ENCODE measurements at regions not wholly inside any gene's neighbourhood (a gene's known extent, or its start where the extent isn't known, plus 50 kb on each side); places are given as distances from the start of the nearest gene placed in this dataset.

DNA sequence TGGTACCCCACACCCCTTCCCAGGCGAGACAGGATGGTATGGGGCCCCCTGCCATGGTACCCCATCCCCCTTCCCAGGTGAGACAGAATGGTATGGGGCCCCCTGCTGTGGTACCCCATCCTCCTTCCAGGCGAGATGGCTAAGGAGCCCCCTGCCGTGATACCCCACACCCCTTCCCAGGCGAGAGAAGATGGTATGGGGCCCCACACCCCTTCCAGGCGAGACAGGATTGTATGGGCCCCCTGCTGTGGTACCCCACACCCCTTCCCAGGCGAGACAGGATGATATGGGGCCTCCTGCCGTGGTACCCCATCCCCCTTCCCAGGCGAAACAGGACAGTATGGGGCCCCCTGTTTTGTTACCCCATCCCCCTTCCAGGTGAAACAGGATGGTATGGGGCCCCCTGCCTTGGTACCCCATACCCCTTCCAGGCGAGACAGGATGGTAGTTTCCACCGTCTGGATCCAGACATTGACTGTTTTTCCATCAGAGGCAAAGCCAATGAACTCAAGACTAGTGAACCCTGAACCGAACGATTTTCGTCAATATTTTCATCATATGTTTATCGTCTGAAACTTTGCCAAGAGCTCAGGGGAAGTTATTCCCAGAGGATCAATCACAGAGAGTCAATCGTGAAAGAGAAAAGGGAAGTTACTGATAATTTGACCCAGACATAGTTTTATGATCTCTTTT lies 75.0 kb downstream of the MYCN start:
- TF ChIP-seq, protein P1, sequence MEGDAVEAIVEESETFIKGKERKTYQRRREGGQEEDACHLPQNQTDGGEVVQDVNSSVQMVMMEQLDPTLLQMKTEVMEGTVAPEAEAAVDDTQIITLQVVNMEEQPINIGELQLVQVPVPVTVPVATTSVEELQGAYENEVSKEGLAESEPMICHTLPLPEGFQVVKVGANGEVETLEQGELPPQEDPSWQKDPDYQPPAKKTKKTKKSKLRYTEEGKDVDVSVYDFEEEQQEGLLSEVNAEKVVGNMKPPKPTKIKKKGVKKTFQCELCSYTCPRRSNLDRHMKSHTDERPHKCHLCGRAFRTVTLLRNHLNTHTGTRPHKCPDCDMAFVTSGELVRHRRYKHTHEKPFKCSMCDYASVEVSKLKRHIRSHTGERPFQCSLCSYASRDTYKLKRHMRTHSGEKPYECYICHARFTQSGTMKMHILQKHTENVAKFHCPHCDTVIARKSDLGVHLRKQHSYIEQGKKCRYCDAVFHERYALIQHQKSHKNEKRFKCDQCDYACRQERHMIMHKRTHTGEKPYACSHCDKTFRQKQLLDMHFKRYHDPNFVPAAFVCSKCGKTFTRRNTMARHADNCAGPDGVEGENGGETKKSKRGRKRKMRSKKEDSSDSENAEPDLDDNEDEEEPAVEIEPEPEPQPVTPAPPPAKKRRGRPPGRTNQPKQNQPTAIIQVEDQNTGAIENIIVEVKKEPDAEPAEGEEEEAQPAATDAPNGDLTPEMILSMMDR (conservative IDR thresholded peaks at IDR 0.05; ENCODE audit: control insufficient read depth, insufficient read depth, low read depth, low read length) = no peak
- no peak for DNase-seq (ENCODE audit: low read depth)
- no peak overlapping the region for H3K4me3 ChIP-seq (ENCODE audit: control insufficient read depth, low read depth, low read length)

DNA sequence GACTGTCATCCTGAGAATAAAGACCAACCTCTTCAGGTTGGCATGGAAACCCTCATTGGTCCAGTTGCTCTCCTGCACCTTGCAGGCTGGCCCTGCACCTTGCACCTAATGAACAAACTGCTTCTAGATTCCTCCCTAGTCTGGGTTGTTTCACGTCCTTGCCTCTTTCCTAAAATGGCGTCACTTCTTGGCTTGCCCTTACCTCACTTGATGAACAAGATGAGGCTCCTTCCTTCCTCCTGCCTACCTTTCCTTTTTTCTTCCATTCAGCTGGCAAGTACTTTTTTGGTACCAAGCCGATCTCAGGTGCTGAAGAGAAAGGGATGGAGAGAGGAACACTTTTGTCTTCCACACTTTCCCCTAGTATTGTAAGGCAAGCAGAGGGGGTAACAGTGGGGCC lies 74.5 kb downstream of the MYCN start:
- TF ChIP-seq, protein P1 (conservative IDR thresholded peaks at IDR 0.05; ENCODE audit: control insufficient read depth, insufficient read depth, low read depth, low read length) = no peak
- DNase-seq (ENCODE audit: low read depth) = no peak

DNA sequence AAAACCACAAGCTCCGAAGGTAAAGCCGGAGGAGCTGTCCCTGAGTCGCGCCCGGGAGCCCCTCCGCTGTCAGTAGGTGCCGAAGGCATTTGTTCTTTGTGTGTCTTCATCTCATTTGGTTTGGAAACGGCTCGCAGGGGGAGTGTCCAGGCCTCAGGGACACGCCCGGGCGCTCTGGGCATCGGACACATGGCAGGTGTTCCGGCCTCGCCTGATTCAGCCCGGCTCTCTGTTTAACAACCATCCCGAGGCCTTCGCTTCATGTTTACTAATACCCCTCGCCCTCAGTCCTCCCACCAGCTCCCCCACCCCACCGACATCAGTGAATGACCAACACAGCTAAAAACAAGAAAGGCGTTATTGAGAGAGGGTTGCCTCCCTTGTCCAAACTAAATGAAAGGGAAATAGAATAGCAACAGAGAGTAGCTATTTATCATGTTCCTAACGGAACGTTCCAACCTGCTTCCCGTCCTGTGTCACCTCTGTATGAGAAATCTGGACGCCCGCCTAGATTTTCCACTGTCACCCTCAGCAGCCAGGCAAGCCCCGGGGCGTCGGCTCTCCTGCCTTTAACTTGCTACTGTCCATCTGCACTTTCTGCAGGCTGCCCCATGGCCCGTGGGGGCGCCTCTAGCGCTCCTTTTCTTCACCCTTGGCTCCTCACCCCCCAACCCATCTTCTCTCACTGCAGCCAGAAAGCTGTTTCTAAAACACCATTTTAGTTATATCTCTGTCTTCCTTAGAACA lies 73.9 kb downstream of the MYCN start:
- TF ChIP-seq, protein P1 (conservative IDR thresholded peaks at IDR 0.05; ENCODE audit: control insufficient read depth, insufficient read depth, low read depth, low read length) = no peak
- DNase-seq (ENCODE audit: low read depth) = no peak
- no peak overlapping the region for H3K4me3 ChIP-seq (ENCODE audit: control insufficient read depth, low read depth, low read length)

More for the DNA sequence above, 74.5 kb downstream of the MYCN start:
- H3K4me3 ChIP-seq (ENCODE audit: control insufficient read depth, low read depth, low read length) = no peak overlapping the region

DNA sequence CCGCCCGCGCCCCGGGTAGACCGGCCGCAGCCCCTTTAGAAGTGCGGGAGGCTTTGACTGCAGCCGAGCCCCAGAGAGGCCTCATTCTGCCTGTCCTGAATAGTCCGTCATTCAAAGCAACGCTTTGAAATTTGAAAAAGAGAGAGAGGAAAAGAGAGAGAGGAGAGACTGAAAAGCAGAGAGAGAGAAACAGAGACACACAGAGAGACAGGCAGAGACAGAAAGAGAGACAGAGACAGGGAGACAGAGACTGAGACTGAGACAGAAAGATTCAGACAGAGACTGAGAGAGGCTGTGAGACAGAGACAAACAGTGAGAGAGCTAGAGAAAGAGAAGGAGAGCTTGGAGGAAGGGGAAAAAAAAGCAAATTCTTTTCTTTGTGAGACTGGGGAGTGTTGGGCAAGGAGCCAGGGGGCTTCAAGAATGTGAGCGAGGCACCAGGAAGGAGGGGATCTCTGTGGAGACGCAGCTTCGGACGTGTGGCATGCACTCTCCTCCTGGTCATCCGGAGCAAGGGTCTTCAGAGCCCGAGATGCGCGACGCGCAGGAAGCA lies 73.1 kb downstream of the MYCN start:
- no peak for DNase-seq (ENCODE audit: low read depth)
- TF ChIP-seq, protein P1 (conservative IDR thresholded peaks at IDR 0.05; ENCODE audit: control insufficient read depth, insufficient read depth, low read depth, low read length) = no peak

DNA sequence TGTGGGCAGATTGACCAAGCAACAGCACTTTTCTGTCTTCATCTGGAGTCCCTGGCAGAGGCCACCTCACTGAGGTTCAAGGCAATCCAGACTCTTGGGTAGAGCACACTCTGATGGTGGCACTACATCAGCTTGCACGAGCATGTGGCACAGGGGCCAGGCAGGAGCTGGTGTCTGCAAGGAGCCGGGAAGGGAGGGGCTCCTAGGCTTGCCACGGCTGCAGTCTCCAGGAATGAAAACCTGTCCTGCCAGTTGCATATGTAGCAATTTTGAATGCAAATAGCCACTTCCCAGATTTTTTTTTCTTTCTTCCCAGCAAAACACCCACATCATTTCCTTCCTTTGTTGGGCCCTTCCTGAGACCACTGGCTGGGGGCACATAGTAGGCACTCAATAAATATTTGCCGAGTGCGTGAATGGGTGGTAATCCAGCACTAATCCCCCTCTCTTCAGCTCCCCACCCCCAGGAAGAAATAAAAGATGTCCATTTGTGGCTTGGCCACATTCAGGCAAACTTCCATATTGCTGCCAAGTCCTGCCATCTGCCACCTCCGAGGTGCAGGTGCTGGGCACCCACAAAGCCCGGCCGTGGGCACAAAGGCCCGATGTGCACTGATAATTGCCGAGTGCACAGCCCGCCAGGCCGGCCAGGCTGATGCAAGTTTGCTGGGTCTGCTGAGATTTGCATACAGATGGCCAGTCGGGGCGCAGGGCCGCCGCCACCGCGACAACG lies 72.4 kb downstream of the MYCN start:
- no peak for DNase-seq (ENCODE audit: low read depth)
- no peak overlapping the region for H3K4me3 ChIP-seq (ENCODE audit: control insufficient read depth, low read depth, low read length)
- TF ChIP-seq, protein P1 (conservative IDR thresholded peaks at IDR 0.05; ENCODE audit: control insufficient read depth, insufficient read depth, low read depth, low read length) = no peak

More for the DNA sequence above, 73.1 kb downstream of the MYCN start:
- no peak overlapping the region for H3K4me3 ChIP-seq (ENCODE audit: control insufficient read depth, low read depth, low read length)

DNA sequence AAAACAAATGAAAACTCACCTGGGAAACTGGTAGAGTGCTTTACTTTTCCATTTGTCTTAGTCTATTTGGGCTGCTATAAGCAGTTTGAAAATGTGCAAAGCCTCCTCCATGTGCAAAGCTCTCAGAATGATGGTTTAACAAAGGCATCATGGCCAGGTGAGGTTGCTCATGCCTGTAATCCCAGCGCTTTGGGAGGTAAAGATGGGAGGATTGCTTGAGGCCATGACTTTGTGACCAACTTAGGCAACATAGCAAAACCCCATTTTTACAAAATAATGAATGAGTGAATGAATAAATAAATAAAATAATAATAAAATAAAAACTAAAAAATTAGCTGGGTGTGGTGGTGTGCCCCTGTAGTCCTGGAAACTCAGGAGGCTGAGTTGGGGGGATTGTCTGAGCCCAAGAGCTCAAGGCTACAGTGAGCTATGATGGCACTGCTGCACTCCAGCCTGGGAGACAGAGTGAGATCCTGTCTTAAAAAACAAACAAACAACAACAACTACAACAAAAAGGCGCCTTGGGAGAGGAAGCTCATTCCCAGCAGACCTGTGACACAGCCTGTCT lies 71.8 kb downstream of the MYCN start:
- H3K4me3 ChIP-seq (ENCODE audit: control insufficient read depth, low read depth, low read length) = no peak overlapping the region
- TF ChIP-seq, protein P1 (conservative IDR thresholded peaks at IDR 0.05; ENCODE audit: control insufficient read depth, insufficient read depth, low read depth, low read length) = no peak
- no peak for DNase-seq (ENCODE audit: low read depth)
